IMR-90 (cell line): ENCODE measurements at regions not wholly inside any gene's neighbourhood (a gene's known extent, or its start where the extent isn't known, plus 50 kb on each side); places are given as distances from the start of the nearest gene placed in this dataset.

ENCODE experiments used
- ATAC-seq: fragments of 200-7000 bp; cut with Tn5 transposase; 2 replicates; pipeline ENCODE4 v1.9.1; 2020; ENCODE audit warnings: low read depth, mild to moderate bottlenecking, moderate library complexity
- BruUV-seq: library from RNA; stranded (reverse); fragments of 400-500 nt; replicated peaks from 2 replicates; lab custom pipeline; 2021; lab: Mats Ljungman, UMichigan
- CTCF ChIA-PET: fragments of 300-600 bp; formaldehyde crosslinking; extraction: SDS; loops from one replicate; lab custom pipeline; 2021; ENCODE audit warnings: antibody characterized with exemption; lab: Yijun Ruan, JAX
- POLR2A ChIA-PET: fragments of 300-600 bp; sonication (Branson Sonifier 250); formaldehyde crosslinking; loops from one replicate; lab custom pipeline; 2022; ENCODE audit warnings: antibody characterized with exemption; ENCODE audit not compliant: unreplicated experiment; lab: Charles Lee
- DNase-seq: peaks from one replicate; pipeline ENCODE4 v3.0.0; 2013
- H2AFZ ChIP-seq: replicated peaks from 2 replicates; pipeline ENCODE3; 2013; ENCODE audit warnings: low read length, mild to moderate bottlenecking; ENCODE audit not compliant: poor library complexity
- H2AK5ac ChIP-seq: 2 replicates; pipeline ENCODE4 v1.6.1; 2013; ENCODE audit warnings: low read depth, low read length, inconsistent platforms
- H2AK9ac ChIP-seq: replicated peaks from 2 replicates; pipeline ENCODE3; 2013; ENCODE audit warnings: mild to moderate bottlenecking, low read depth, low read length, moderate library complexity; ENCODE audit not compliant: poor library complexity
- H2BK120ac ChIP-seq: 2 replicates; pipeline ENCODE4 v1.6.1; 2013; ENCODE audit warnings: low read depth, low read length, inconsistent platforms
- H2BK15ac ChIP-seq: 3 replicates; pipeline ENCODE4 v1.6.1; 2013; ENCODE audit warnings: low read depth, low read length, inconsistent platforms
- H2BK20ac ChIP-seq: 2 replicates; pipeline ENCODE4 v1.6.1; 2013; ENCODE audit warnings: low read depth, mild to moderate bottlenecking, inconsistent platforms, low read length, moderate library complexity
- H2BK5ac ChIP-seq: 2 replicates; pipeline ENCODE4 v1.6.1; 2013; ENCODE audit warnings: mild to moderate bottlenecking, low read depth, low read length, inconsistent platforms; ENCODE audit not compliant: poor library complexity, severe bottlenecking
- H3K14ac ChIP-seq: replicated peaks from 2 replicates; pipeline ENCODE4 v1.6.1; 2013; ENCODE audit warnings: low read depth, low read length, inconsistent platforms
- H3K18ac ChIP-seq: 2 replicates; pipeline ENCODE4 v1.6.1; 2013; ENCODE audit warnings: low read depth, low read length, control low read depth
- H3K23ac ChIP-seq: 2 replicates; pipeline ENCODE4 v1.6.1; 2013; ENCODE audit warnings: low read depth, low read length, inconsistent platforms
- H3K27ac ChIP-seq: 2 replicates; pipeline ENCODE4 v1.5.1; 2013; ENCODE audit warnings: mild to moderate bottlenecking, control low read depth, low read length; ENCODE audit not compliant: insufficient read depth
- H3K27me3 ChIP-seq: 2 replicates; pipeline ENCODE4 v1.6.1; 2013; ENCODE audit warnings: low read length; ENCODE audit not compliant: control insufficient read depth, insufficient read depth
- H3K36me3 ChIP-seq: 2 replicates; pipeline ENCODE4 v1.6.1; 2013; ENCODE audit warnings: low read length, mixed read lengths; ENCODE audit not compliant: control insufficient read depth, insufficient read depth
- H3K4ac ChIP-seq: 2 replicates; pipeline ENCODE4 v1.6.1; 2013; ENCODE audit warnings: low read depth, low read length, inconsistent platforms
- H3K4me1 ChIP-seq: 2 replicates; pipeline ENCODE4 v1.6.1; 2013; ENCODE audit warnings: low read length, mixed read lengths; ENCODE audit not compliant: control insufficient read depth, insufficient read depth
- H3K4me2 ChIP-seq: 2 replicates; pipeline ENCODE4 v1.6.1; 2013; ENCODE audit warnings: low read depth, mild to moderate bottlenecking, control low read depth, low read length, moderate library complexity
- H3K4me3 ChIP-seq: 2 replicates; pipeline ENCODE4 v1.5.1; 2013; ENCODE audit warnings: low read depth, mild to moderate bottlenecking, control low read depth, low read length, moderate library complexity; ENCODE audit not compliant: insufficient read depth
- H3K56ac ChIP-seq: 2 replicates; pipeline ENCODE4 v1.6.1; 2013; ENCODE audit warnings: low read length, inconsistent platforms; ENCODE audit not compliant: insufficient read depth; ENCODE audit errors: extremely low read depth
- H3K79me1 ChIP-seq, 2 experiments: 2 replicates each; pipeline ENCODE4 v1.6.1; 2013; ENCODE audit warnings: low read length in 2 of 2, inconsistent platforms in 1 of 2, low read depth in 1 of 2
- H3K9ac ChIP-seq: 2 replicates; pipeline ENCODE4 v1.6.1; 2013; ENCODE audit warnings: low read depth, low read length, control low read depth
- H3K9me1 ChIP-seq: 2 replicates; pipeline ENCODE4 v1.6.1; 2013; ENCODE audit warnings: low read length, inconsistent platforms; ENCODE audit not compliant: insufficient read depth
- H3K9me3 ChIP-seq: 2 replicates; pipeline ENCODE4 v1.6.1; 2013; ENCODE audit warnings: low read length; ENCODE audit not compliant: control insufficient read depth, insufficient read depth
- H4K20me1 ChIP-seq: 2 replicates; pipeline ENCODE4 v1.6.1; 2013; ENCODE audit warnings: low read length, inconsistent platforms; ENCODE audit not compliant: insufficient read depth
- H4K5ac ChIP-seq: 2 replicates; pipeline ENCODE4 v1.6.1; 2013; ENCODE audit warnings: mild to moderate bottlenecking, low read depth, low read length, control low read depth
- H4K8ac ChIP-seq, 2 experiments: 2 replicates each; pipeline ENCODE4 v1.6.1; 2013; ENCODE audit warnings: low read depth in 2 of 2, low read length in 2 of 2, control low read depth in 1 of 2, inconsistent platforms in 1 of 2
- H4K91ac ChIP-seq: 2 replicates; pipeline ENCODE4 v1.6.1; 2013; ENCODE audit warnings: low read depth, low read length, inconsistent platforms; ENCODE audit not compliant: insufficient read depth
- BHLHE40 ChIP-seq: fragments of 150-350 bp; IDR thresholded peaks from 2 replicates; pipeline ENCODE4 v1.6.1; 2016; ENCODE audit warnings: mild to moderate bottlenecking, low read depth, low read length
- CEBPB ChIP-seq: IDR thresholded peaks from 2 replicates; pipeline ENCODE4 v1.6.1; 2012; ENCODE audit warnings: low read depth, low read length, improper control_type of control experiment
- CHD1 ChIP-seq: IDR thresholded peaks from 2 replicates; pipeline ENCODE4 v1.6.1; 2012; ENCODE audit warnings: low read depth, low read length, improper control_type of control experiment
- CTCF ChIP-seq: conservative IDR thresholded peaks from 2 replicates; pipeline ENCODE4 v1.5.1; 2012; ENCODE audit warnings: mild to moderate bottlenecking, low read depth, low read length, improper control_type of control experiment
- ELK1 ChIP-seq: fragments of 150-350 bp; IDR thresholded peaks from 2 replicates; pipeline ENCODE4 v1.6.1; 2016; ENCODE audit warnings: low read depth, mild to moderate bottlenecking, low read length, moderate library complexity, borderline replicate concordance
- FOS ChIP-seq: fragments of 150-350 bp; IDR thresholded peaks from 2 replicates; pipeline ENCODE4 v1.6.1; 2016; ENCODE audit warnings: low read depth, low read length
- MAFK ChIP-seq: IDR thresholded peaks from 2 replicates; pipeline ENCODE4 v1.6.1; 2012; ENCODE audit warnings: low read depth, low read length, improper control_type of control experiment
- MAZ ChIP-seq: IDR thresholded peaks from 2 replicates; pipeline ENCODE4 v1.6.1; 2012; ENCODE audit warnings: low read depth, mild to moderate bottlenecking, low read length, improper control_type of control experiment, moderate library complexity, borderline replicate concordance
- MXI1 ChIP-seq: IDR thresholded peaks from 2 replicates; pipeline ENCODE4 v1.6.1; 2012; ENCODE audit warnings: low read depth, mild to moderate bottlenecking, low read length, moderate library complexity, borderline replicate concordance
- NFE2L2 ChIP-seq: fragments of 150-350 bp; IDR thresholded peaks from 2 replicates; pipeline ENCODE4 v1.6.1; 2016; ENCODE audit warnings: low read depth, mild to moderate bottlenecking, low read length
- POLR2A ChIP-seq: IDR thresholded peaks from 2 replicates; pipeline ENCODE4 v1.6.1; 2012; ENCODE audit warnings: mild to moderate bottlenecking, low read depth, low read length
- RAD21 ChIP-seq: IDR thresholded peaks from 2 replicates; pipeline ENCODE4 v1.6.1; 2012; ENCODE audit warnings: low read length, improper control_type of control experiment
- RCOR1 ChIP-seq: IDR thresholded peaks from 2 replicates; pipeline ENCODE4 v1.6.1; 2012; ENCODE audit warnings: mild to moderate bottlenecking, low read length, improper control_type of control experiment; ENCODE audit not compliant: insufficient replicate concordance
- RFX5 ChIP-seq: IDR thresholded peaks from 2 replicates; pipeline ENCODE4 v1.8.0; 2012; ENCODE audit warnings: low read depth, mild to moderate bottlenecking, low read length, moderate library complexity
- SMC3 ChIP-seq: fragments of 150-350 bp; IDR thresholded peaks from 2 replicates; pipeline ENCODE4 v1.6.1; 2016; ENCODE audit warnings: low read depth, mild to moderate bottlenecking, antibody characterized with exemption, low read length, moderate library complexity
- USF2 ChIP-seq: fragments of 150-350 bp; IDR thresholded peaks from 2 replicates; pipeline ENCODE4 v1.6.1; 2017; ENCODE audit warnings: mild to moderate bottlenecking, antibody characterized with exemption, low read length, low read depth
- WGBS, 2 experiments: methylation state at CpG; one replicate each; pipeline versions ENCODE4 v1.1.5 to v1.1.7; 2013; ENCODE audit warnings: missing lambda C conversion rate in 2 of 2; ENCODE audit not compliant: insufficient read length in 1 of 2; ENCODE audit errors: extremely low coverage in 2 of 2; 5-methylcytosine and 5-hydroxymethylcytosine counted together
- dilution Hi-C: fragments of 300-500 bp; cut with HindIII; formaldehyde crosslinking; loops from one replicate; pipeline ENCODE4 v1.14.3; 2018; ENCODE audit warnings: low sequenced_read_pairs; ENCODE audit not compliant: unreplicated experiment
- in situ Hi-C: fragments of 300-500 bp; cut with MboI; formaldehyde crosslinking; loops from 3 replicates; pipeline ENCODE4 v1.14.3; 2019; ENCODE audit warnings: low sequenced_read_pairs, inconsistent platforms, mixed read lengths
- intact Hi-C: fragments of 100-400 bp; cut with micrococcal nuclease; formaldehyde crosslinking; loops from 2 replicates; pipeline ENCODE4 v1.10.0; 2022

GRCh38 chr6:14826456-14826855 lies 419.4 kb upstream of the JARID2 start:
- no peaks in the 10 kb centered on the region for H3K9me3 ChIP-seq
- H2BK20ac ChIP-seq, result no peak overlapping the region
- no peak overlapping the region for H3K23ac ChIP-seq
- no peak overlapping the region for H4K5ac ChIP-seq
- no TSS peak for BruUV-seq
- no peak overlapping the region for H2BK120ac ChIP-seq
- POLR2A ChIA-PET, result no interaction called here
- no CpG with 5 or more reads among the region's 4 CpGs for WGBS, 2 experiments
- ATAC-seq, result no peak
- H4K20me1 ChIP-seq, result no peaks in the 10 kb centered on the region
- dilution Hi-C loops (no loop called here), in situ Hi-C loops (loop anchor here (25.0 kb wide), 1 partner anchor 614 kb away; no protein-coding TSS in a partner anchor), intact Hi-C loops (no loop called here)
- H3K4me2 ChIP-seq, result no peak overlapping the region
- 0 out of 2 replicates have a peak, but pooled peaks cover 4% of the 10 kb centered on the region for H3K9me1 ChIP-seq
- TF ChIP-seq USF2 (no peak), ELK1 (no peak), RFX5 (no peak), CEBPB (no peak), MXI1 (no peak), MAFK (no peak), POLR2A (no peak), CTCF (no peak), RAD21 (no peak), RCOR1 (no peak), NFE2L2 (no peak), CHD1 (no peak), FOS (no peak), BHLHE40 (no peak), MAZ (no peak), SMC3 (no peak)
- H2AFZ ChIP-seq, result no peak overlapping the region
- no peak overlapping the region for H2AK5ac ChIP-seq
- no peaks in the 10 kb centered on the region for H3K36me3 ChIP-seq
- no peak overlapping the region for H3K9ac ChIP-seq
- H2AK9ac ChIP-seq, result no peak overlapping the region
- H2BK5ac ChIP-seq, result no peak overlapping the region
- H3K27me3 ChIP-seq, result no peaks in the 10 kb centered on the region
- no peak overlapping the region for H3K4ac ChIP-seq
- no peaks in the 10 kb centered on the region for H3K79me1 ChIP-seq
- H4K91ac ChIP-seq, result no peak overlapping the region
- no peak for DNase-seq
- no peak overlapping the region for H3K14ac ChIP-seq
- CTCF ChIA-PET, result no interaction called here
- no peak overlapping the region for H3K4me3 ChIP-seq
- no peak overlapping the region for H3K56ac ChIP-seq
- H3K18ac ChIP-seq, result no peak overlapping the region
- no peak overlapping the region for H2BK15ac ChIP-seq
- H3K4me1 ChIP-seq, result peaks cover 4% of the 10 kb centered on the region; the same call in 1 of the 2 replicates
- no peak overlapping the region for H4K8ac ChIP-seq
- no peak overlapping the region for H3K27ac ChIP-seq
